ENCODE measurements at regions not wholly inside any gene's neighbourhood (a gene's known extent, or its start where the extent isn't known, plus 50 kb on each side); places are given as distances from the start of the nearest gene placed in this dataset.
"Not testable (repeated sequence)": the region's sequence is repeated elsewhere in the genome, so short reads cannot be mapped to it uniquely, and the experiment has no call there.

- ATAC-seq = no peak
These were observed 189.2 kb upstream of the EXOC2 start for GRCh38 chr6:882084-882598.

DNA sequence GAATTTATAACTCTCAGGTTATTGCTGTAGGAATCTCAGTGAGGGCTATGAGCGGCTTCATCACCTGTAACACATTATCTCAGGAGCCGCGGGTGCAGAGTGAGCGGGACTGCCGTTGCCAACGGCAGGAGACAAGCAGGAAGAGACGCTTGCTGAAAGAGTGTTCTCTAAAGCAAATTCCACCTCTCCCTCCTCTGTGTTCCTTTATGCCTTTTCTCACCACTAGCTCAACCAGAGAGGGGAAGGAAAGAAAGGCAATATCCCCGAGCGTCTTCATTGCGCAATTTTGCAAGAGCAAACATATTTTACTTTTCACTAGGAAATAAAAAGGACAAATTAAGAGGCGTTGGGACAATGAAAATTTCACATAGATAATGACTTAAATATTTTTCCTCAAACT lies 185.2 kb upstream of the EXOC2 start:
- no peak for ATAC-seq

GRCh38 chr6:875012-875411 lies 182.1 kb upstream of the EXOC2 start:
- no peak for ATAC-seq

DNA sequence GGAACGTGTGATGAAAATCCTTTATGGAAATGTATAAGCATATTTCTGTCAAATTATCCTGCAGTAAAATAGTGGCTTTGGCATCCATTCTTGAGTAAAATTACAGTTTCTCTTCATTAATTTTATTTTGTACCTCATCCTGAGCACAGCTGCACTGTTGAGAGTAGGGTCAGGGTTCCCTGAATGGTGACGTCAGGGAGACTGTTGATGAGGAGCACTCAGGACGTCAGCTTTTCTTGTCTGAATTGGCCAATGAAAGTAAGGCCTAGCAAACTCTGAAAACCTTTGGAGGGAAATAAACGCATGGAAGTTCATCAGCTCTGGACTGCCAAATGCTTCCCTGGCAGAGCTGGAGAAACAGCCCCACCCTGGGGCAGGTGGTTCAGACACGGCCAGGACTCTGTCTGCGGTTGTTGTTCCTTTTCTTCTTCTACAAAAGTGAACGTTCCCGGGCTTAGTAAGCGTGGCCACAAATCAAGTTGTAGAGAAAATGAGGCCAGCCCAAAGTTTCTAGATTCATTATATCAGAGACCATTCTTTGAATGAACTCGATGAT lies 179.7 kb upstream of the EXOC2 start:
- ATAC-seq = no peak

DNA sequence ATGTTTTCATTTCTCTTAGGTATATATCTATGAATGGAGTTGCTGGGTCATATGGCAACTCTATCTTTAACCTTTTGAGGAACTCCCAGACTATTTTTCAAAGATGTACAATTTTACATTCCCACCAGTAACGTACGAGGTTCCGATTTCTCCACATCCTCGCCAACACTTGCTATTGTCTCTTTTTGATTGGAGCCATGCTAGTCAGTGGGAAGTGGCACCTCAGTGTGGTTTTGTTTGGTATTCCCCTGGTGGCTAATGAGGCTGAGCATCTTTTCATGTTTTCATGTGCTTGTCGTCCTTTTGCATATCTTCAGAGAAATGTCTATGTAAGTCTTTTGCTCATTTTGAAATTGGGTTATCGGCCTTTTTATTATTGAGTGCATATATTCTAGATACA lies 178.6 kb upstream of the EXOC2 start:
- no peak for ATAC-seq

DNA sequence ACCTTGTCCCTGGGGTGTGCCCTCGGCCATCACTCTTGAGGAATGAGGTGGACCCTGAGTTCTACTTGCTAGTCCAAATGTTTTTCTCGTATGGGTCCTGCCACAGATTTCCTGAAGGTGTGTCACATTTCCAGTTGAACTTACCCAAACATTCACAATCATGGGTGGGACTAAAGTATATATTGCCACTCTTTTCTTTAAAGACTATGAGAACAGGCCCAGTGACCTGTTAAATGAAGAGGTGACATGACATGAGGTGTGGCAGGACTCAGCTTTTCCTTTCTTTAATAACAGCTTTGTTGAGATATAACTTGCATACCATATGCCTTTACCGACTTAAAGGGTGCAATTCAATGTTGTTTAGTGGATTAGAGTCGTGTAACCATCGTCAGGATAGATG lies 177.2 kb upstream of the EXOC2 start:
- ATAC-seq = no peak

DNA sequence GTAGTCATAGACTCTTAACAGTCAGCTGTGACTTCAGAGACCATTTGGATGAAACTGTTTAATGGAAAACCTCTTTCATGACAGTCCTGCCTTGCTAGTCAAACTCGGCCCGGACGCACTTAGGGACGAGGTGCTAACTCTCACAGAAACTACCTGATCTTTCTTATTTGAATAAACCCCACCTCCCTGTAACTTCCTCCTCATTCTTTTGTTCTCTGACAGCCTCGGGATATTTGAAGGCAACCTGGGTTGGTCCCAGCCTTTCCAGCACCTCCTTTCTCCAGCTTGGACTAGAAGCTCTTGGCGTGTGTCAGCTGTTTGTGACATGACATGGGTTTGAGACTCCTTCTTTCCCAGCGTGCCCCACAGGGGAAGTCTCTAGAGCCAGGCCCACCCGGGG lies 175.3 kb upstream of the EXOC2 start:
- ATAC-seq = no peak

- ATAC-seq = no peak
These were observed 174.4 kb upstream of the EXOC2 start for GRCh38 chr6:867378-867777.

GRCh38 chr6:866316-866715 lies 173.4 kb upstream of the EXOC2 start:
- no peak for ATAC-seq

DNA sequence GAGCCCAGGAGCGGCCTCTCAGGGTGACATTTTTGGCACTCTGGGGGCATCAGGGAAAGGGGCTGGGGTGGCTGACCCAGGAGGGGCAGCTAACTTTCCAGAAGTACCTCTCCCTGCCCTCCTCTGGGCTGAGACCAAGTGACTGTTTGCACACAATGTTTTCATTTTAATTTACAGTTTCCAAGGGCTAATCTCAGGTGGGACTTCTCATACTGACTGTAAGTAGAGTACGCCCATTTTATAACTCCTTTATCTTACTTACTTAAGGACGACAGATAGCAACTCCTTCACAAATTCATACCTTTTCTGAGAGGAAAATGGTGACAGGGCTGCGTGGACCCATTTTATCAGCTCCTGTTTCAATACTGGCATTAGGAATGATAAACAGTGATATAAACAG lies 172.9 kb upstream of the EXOC2 start:
- no peak for ATAC-seq

- no peak for ATAC-seq
These were observed 170.9 kb upstream of the EXOC2 start for GRCh38 chr6:863831-864230.

DNA sequence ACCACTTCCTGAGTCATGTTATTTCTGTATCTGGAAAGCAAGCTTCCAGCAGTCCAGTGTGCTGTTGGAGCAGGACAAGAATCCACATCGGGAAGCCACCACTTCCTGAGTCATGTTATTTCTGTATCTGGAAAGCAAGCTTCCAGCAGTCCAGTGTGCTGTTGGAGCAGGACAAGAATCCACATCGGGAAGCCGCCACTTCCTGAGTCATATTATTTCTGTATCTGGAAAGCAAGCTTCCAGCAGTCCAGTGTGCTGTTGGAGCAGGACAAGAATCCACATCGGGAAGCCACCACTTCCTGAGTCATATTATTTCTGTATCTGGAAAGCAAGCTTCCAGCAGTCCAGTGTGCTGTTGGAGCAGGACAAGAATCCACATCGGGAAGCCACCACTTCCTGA lies 170.2 kb upstream of the EXOC2 start:
- ATAC-seq = not testable (repeated sequence)

DNA sequence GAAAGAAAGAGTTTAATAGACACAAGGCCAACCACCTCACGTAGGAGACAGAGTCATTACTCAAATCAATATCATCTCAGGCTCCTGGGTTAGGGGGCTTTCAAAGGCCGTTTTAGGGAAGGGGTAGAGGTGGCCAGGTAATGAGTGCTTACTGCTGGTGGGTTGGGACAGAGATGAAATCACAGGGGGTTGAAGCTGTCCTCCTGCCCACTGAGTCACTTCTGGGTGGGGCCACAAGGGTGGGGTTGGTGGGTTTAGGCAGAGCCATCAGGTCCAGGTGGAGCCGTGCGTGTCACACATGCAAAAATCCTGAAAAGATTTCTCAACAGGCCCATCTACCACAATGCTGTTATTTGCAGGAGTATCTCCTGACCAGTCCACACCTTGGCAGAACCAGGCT lies 167.0 kb upstream of the EXOC2 start:
- ATAC-seq = no peak

GRCh38 chr6:854406-855118 lies 161.6 kb upstream of the EXOC2 start:
- no peak for ATAC-seq

- not testable (repeated sequence) for ATAC-seq
These were observed 159.3 kb upstream of the EXOC2 start for GRCh38 chr6:852216-852615.

DNA sequence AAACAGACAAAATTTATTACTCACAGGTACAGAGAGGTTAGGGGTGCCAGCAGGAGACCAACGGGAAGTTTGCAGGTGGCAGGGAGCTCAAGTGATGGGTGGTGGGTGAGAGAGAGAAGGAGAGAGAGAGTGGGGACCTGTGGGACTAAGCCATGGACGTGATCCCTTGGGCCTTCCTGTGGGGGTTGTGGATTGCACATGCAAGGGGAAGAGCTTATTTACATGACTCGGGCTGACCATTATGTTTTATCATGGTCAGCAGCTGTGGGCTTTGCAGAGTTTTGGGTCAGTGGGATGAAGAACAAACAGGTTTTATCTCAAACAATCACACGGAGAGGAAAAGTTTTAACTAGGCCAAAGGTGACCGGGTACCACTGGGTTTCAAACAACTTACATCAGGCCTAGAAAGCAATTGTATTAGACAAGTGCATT lies 156.2 kb upstream of the EXOC2 start:
- no peak for ATAC-seq

DNA sequence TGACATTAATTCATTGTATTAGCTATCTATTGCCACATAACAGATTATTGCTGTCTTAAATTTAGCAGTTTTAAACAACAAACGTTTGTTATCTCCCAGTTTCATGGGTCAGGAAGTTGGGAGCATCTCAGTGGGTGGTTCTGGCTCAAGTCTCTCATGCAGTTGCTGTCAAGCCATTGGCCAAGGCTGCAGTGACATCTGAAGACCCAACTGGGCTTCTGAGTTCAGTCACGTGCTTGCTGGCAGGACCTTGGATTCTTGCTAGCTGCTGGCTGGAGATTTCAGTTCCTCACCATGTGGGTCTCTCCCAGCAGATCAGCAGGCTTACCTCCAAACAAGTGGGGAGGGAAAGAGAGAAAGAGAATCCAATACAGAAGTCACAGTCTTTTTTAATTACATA lies 152.6 kb upstream of the EXOC2 start:
- ATAC-seq = no peak

- no peak for ATAC-seq
These were observed 152.2 kb upstream of the EXOC2 start for GRCh38 chr6:845101-845500.

DNA sequence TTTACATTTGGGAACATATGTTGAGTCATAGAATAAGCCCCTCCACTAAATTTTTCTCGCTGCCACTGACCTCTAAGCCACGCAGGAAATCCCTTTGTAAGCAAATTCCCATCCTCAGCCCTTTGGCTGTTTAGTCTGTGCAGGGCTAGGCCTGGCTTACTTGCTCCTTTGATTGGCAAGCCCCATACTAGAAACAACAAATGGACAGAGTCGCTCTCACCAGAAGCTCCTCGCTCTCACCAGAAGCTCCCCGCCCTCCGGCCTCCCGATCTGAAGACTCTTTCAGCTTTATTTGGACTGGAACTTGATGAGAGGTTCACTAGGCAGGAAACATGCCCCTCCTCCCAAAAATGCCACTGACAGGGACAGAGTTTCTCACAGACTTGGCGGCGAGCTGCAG lies 149.2 kb upstream of the EXOC2 start:
- no peak for ATAC-seq

DNA sequence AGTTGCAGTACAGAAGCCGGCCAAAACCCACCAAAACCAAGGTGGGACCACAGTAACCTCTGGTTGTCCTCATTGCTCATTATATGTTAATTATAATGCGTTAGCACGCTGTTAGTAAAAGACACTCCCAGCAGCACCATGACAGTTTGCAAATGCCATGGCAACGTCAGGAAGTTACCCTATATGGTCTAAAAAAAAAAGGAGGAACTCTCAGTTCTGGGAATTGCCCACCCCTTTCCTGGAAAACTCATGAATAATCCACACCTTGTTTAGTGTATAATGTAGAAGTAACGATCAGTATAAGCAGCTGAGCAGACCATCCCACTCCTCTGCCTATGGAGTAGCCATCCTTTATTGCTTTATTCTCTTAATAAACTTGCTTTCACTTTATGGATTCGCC lies 148.6 kb upstream of the EXOC2 start:
- no peak for ATAC-seq

DNA sequence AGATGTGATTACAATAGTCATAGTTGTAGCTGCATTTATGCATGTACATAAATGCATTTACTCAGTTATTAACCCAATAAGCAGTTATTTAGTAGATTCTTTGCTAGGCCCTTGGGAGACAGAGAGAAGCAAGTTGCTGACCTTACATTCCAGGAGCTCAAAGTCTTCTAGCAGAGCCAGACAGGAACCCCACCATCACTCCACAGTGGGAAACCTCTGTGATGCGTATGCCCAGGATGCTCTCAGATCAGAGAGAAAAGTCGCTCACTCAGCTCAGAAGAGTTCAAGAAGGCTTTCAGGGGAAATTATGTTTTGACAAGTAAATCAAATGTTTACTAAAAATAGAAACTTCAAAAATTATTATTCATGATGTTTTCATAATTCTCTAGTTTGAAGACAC lies 146.3 kb upstream of the EXOC2 start:
- no peak for ATAC-seq

- no peak for ATAC-seq
These were observed 144.4 kb upstream of the EXOC2 start for GRCh38 chr6:837380-837779.

DNA sequence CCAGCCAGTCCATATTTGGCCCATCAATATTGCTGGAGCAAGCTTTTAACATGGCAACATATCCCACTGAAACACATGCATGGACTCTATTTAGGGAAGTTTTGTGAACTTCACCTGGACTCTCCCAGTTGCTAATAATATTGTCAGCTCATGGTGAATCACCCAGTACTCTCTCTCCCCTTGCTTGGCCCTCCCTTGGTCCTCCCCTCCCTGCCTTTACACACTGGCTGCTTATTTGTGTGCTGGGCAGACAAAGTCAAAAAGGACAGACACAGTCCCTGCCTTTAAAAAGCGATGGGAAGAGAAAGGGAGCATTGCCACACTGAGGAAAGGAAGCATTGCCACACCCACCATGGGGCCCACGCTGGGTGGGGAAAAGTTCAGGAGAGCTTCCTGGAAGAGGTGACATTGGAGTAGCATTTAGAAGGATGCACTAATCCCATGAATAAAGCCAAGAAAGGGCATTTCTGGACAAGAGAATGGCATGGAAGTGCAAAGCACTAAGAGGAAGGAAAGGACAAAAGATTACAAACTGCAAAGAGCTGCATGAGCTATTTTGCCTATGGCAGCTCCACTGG lies 143.4 kb upstream of the EXOC2 start:
- no peak for ATAC-seq

DNA sequence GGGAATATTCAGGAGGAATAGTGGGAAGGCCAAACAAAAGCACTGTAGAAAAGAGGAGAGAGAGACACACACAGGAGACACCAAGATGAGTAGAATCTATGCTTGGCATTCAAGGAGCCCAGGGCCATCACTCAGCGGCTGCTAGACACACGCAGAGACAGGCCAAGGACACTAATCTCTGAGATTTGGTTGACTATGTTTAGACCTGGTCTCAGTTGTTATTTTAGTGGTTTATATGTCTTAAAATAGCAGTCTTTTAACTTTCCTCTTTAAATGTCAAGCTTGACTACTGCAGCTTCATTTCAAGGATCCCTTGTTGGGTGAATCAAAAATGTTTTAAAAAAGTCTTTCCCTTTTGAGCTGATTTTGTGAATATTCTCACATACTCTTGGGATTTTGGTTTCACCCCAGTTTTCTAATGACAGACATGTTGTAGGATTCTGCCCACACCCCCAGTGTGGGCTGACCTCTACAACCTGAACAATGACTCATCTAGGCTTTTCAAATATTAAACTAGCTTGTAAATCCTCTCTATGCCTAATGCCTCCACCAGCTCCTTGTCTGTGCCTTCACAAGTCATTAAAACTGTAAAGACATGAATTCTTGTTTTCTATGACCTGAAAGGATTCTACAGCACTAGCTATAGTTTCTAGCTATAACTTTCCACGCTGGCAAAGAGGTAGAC lies 142.7 kb upstream of the EXOC2 start:
- ATAC-seq = no peak

All from activated CD4-positive, CD25-positive, alpha-beta regulatory T cell treated with anti-CD3 and anti-CD28 coated beads, Interleukin-2, amount 50 U/mL, for 24 hours (primary cell).